ENCODE measurements at regions not wholly inside any gene's neighbourhood (a gene's known extent, or its start where the extent isn't known, plus 50 kb on each side); places are given as distances from the start of the nearest gene placed in this dataset.
A peak's percentile ranks its signal among the peaks of the same experiment; 100 is the strongest.

GRCh38 chr3:157810924-157811718 is 295.1 kb downstream of the SHOX2 start:
- H3K4me3 ChIP-seq (ENCODE audit: severe bottlenecking): no peak overlapping the region
- ATAC-seq (ENCODE audit: low read depth) (no peak), DNase-seq (ENCODE audit: low spot score) (no peak)
- no peaks in the 10 kb centered on the region for H3K9me3 ChIP-seq (ENCODE audit: severe bottlenecking)
- H3K4me1 ChIP-seq (ENCODE audit: insufficient read depth, poor library complexity, severe bottlenecking): no peaks in the 10 kb centered on the region
- no peak for TF ChIP-seq CTCF (IDR thresholded peaks at IDR 0.05; ENCODE audit: poor library complexity, severe bottlenecking)
- H3K27me3 ChIP-seq (ENCODE audit: insufficient read depth, poor library complexity, severe bottlenecking): no peaks in the 10 kb centered on the region
- H3K36me3 ChIP-seq (ENCODE audit: low read depth): no peaks in the 10 kb centered on the region
- no peak overlapping the region for H3K27ac ChIP-seq (ENCODE audit: poor library complexity, severe bottlenecking)

GRCh38 chr3:157807280-157807679 is 298.9 kb downstream of the SHOX2 start:
- Histone ChIP-seq H3K36me3 (ENCODE audit: low read depth) (no peaks in the 10 kb centered on the region), H3K9me3 (ENCODE audit: severe bottlenecking) (no peaks in the 10 kb centered on the region), H3K27me3 (ENCODE audit: insufficient read depth, poor library complexity, severe bottlenecking) (no peaks in the 10 kb centered on the region), H3K4me3 (ENCODE audit: severe bottlenecking) (no peak overlapping the region), H3K4me1 (ENCODE audit: insufficient read depth, poor library complexity, severe bottlenecking) (no peaks in the 10 kb centered on the region), H3K27ac (ENCODE audit: poor library complexity, severe bottlenecking) (no peak overlapping the region)
- TF ChIP-seq CTCF (IDR thresholded peaks at IDR 0.05; ENCODE audit: poor library complexity, severe bottlenecking): no peak
- ATAC-seq (ENCODE audit: low read depth) (peak; percentile 73), DNase-seq (ENCODE audit: low spot score) (no peak)

- no peak for ATAC-seq (ENCODE audit: low read depth)
- DNase-seq (ENCODE audit: low spot score): no peak
- Histone ChIP-seq H3K9me3 (ENCODE audit: severe bottlenecking) (no peaks in the 10 kb centered on the region), H3K36me3 (ENCODE audit: low read depth) (no peaks in the 10 kb centered on the region), H3K4me1 (ENCODE audit: insufficient read depth, poor library complexity, severe bottlenecking) (no peaks in the 10 kb centered on the region), H3K27me3 (ENCODE audit: insufficient read depth, poor library complexity, severe bottlenecking) (no peaks in the 10 kb centered on the region), H3K27ac (ENCODE audit: poor library complexity, severe bottlenecking) (no peak overlapping the region), H3K4me3 (ENCODE audit: severe bottlenecking) (no peak overlapping the region)
- TF ChIP-seq CTCF (IDR thresholded peaks at IDR 0.05; ENCODE audit: poor library complexity, severe bottlenecking): no peak
Measured at GRCh38 chr3:157805538-157805937, 300.7 kb downstream of the SHOX2 start.

GRCh38 chr3:157794771-157795170 is 291.6 kb upstream of the VEPH1 start:
- peak; percentile 35; the same call in 1 of the 3 replicates for ATAC-seq (ENCODE audit: low read depth)
- H3K4me3 ChIP-seq (ENCODE audit: severe bottlenecking): no peak overlapping the region
- H3K27me3 ChIP-seq (ENCODE audit: insufficient read depth, poor library complexity, severe bottlenecking): no peaks in the 10 kb centered on the region
- no peak for TF ChIP-seq CTCF (IDR thresholded peaks at IDR 0.05; ENCODE audit: poor library complexity, severe bottlenecking)
- H3K4me1 ChIP-seq (ENCODE audit: insufficient read depth, poor library complexity, severe bottlenecking): peaks cover under 1% of the 10 kb centered on the region
- DNase-seq (ENCODE audit: low spot score): no peak
- no peaks in the 10 kb centered on the region for H3K9me3 ChIP-seq (ENCODE audit: severe bottlenecking)
- H3K27ac ChIP-seq (ENCODE audit: poor library complexity, severe bottlenecking): no peak overlapping the region
- no peaks in the 10 kb centered on the region for H3K36me3 ChIP-seq (ENCODE audit: low read depth)

GRCh38 chr3:157793745-157794144 is 290.5 kb upstream of the VEPH1 start:
- Histone ChIP-seq H3K27me3 (ENCODE audit: insufficient read depth, poor library complexity, severe bottlenecking) (no peaks in the 10 kb centered on the region), H3K36me3 (ENCODE audit: low read depth) (no peaks in the 10 kb centered on the region), H3K9me3 (ENCODE audit: severe bottlenecking) (no peaks in the 10 kb centered on the region), H3K4me1 (ENCODE audit: insufficient read depth, poor library complexity, severe bottlenecking) (peaks cover 11% of the 10 kb centered on the region), H3K27ac (ENCODE audit: poor library complexity, severe bottlenecking) (no peak overlapping the region), H3K4me3 (ENCODE audit: severe bottlenecking) (no peak overlapping the region)
- no peak for TF ChIP-seq CTCF (IDR thresholded peaks at IDR 0.05; ENCODE audit: poor library complexity, severe bottlenecking)
- DNase-seq (ENCODE audit: low spot score) (no peak), ATAC-seq (ENCODE audit: low read depth) (no peak)

All from RWPE2 (cell line).